Astrocyte of the cerebellum (primary cell): ENCODE measurements at regions not wholly inside any gene's neighbourhood (a gene's known extent, or its start where the extent isn't known, plus 50 kb on each side); places are given as distances from the start of the nearest gene placed in this dataset.

ENCODE experiments used
- DNase-seq: peaks from one replicate; pipeline ENCODE4 v3.0.0-alpha.2; 2011; ENCODE audit warnings: low read depth
- H3K4me3 ChIP-seq: 2 replicates; pipeline ENCODE4 v1.5.1; 2011; ENCODE audit warnings: mild to moderate bottlenecking, low read depth, low read length, moderate library complexity
- CTCF ChIP-seq: IDR thresholded peaks from 2 replicates; pipeline ENCODE4 v1.5.1; 2012; ENCODE audit warnings: low read length, low read depth, moderate library complexity, mild to moderate bottlenecking; ENCODE audit errors: missing control alignments
- in situ Hi-C: cut with HindIII; loops from 2 replicates; pipeline ENCODE4 v1.10.0; 2017; ENCODE audit warnings: low sequenced_read_pairs

DNA sequence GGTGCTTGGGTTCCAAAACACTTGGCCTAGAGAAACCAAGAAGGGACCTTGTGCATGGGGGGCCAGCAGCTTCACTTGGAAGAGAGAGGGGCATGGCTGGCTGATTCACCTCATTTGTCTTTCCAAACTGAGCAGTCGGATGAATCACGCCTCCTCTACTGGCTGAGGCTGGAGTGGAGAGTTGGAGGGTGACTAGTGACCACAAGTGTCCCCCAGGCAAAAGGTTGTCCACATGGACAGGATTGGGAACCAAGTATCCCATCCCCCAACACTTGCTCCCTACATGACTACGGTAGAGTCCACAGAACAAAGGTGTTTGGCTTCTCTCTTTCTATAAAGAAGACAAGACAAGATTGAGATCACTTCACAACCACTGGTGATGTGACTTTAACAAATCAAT lies 875.6 kb downstream of the QKI start:
- in situ Hi-C loops, result no loop called here

DNA sequence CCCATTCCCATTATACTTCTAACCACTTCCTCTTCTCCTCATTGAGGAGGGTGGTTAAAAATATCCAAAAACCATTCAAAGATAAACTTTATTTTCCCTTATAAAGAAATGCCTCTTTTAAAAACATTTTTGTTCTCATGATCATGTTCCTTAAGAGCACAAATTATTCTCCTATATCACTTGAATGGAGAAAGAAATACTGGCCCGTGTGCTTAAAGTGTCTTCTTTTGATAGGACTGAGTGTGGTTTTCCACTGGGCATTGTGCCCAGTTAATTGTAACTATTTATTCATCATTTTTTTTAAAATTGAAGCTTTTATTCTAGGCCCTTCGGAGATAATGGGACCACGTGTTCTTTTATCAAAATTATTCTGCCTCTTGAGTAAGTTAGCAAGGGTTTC lies 871.5 kb downstream of the QKI start:
- in situ Hi-C loops, result no loop called here
- DNase-seq, result peak; percentile 32
- no peak overlapping the region for H3K4me3 ChIP-seq
- no peak for TF ChIP-seq CTCF

More for the DNA sequence above, 875.6 kb downstream of the QKI start:
- no peak for TF ChIP-seq CTCF
- DNase-seq, result no peak
- H3K4me3 ChIP-seq, result no peak overlapping the region

DNA sequence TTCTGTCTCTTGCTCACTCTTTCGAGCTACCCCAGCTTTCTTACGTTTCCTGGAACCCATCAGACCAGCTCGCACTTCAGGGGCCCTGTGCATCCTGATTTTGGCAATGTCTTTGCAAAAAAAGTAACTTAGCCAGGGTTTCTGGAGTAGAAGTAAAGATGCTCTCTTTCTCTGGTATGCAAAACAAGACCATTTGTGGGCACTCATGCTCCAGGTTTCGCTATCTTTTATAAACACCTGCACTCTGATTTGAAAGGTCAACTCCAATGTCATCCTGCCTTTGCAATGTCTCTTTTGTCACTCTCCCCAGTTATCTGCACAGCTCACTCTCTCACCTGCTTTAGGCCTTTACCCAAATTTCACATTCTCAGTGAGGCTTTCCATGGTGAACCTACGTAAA lies 869.1 kb downstream of the QKI start:
- no peak for TF ChIP-seq CTCF
- H3K4me3 ChIP-seq, result no peak overlapping the region
- DNase-seq, result no peak
- in situ Hi-C loops, result loop anchor here (5.0 kb wide), 1 partner anchor 34 kb away; no protein-coding TSS in a partner anchor

GRCh38 chr6:164276211-164276610 lies 861.7 kb downstream of the QKI start:
- H3K4me3 ChIP-seq, result no peak overlapping the region
- no peak for DNase-seq
- TF ChIP-seq CTCF, result no peak
- in situ Hi-C loops, result no loop called here

- in situ Hi-C loops, result no loop called here
- DNase-seq, result no peak
- no peak overlapping the region for H3K4me3 ChIP-seq
- no peak for TF ChIP-seq CTCF
These were observed 861.3 kb downstream of the QKI start for GRCh38 chr6:164275773-164276172.

- H3K4me3 ChIP-seq, result no peak overlapping the region
- in situ Hi-C loops, result loop anchor here (5.0 kb wide), 1 partner anchor 87 kb away; no protein-coding TSS in a partner anchor
- TF ChIP-seq CTCF, result no peak
- no peak for DNase-seq
These were observed 860.0 kb downstream of the QKI start for GRCh38 chr6:164274493-164274892.

DNA sequence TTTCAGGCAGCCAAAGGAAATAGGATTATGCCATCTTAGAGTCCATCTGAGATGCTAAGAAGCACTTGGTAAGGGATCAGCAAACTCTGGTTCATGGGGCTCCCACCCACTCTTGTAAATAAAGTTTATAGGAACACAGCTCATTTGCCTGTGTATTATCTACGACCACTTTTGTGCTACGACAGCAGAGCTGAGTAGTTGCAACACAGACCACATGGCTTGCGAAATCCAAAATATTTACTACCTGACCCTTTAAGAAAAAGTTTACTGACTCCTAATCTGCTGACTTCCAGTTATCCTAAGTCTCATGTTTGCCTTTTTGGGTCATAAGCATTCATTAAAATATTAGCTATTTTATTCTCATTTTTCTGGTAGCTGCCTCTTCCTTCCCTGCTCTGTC lies 859.0 kb downstream of the QKI start:
- H3K4me3 ChIP-seq, result no peak overlapping the region
- in situ Hi-C loops, result loop anchor here (5.0 kb wide), 1 partner anchor 86 kb away; no protein-coding TSS in a partner anchor
- TF ChIP-seq CTCF, result no peak
- DNase-seq, result no peak
